HG03175 (cell line): ENCODE measurements at regions not wholly inside any gene's neighbourhood (a gene's known extent, or its start where the extent isn't known, plus 50 kb on each side); places are given as distances from the start of the nearest gene placed in this dataset.

Experiments
- ATAC-seq: cut with Tn5 transposase; IDR thresholded peaks from one replicate; pipeline ENCODE4 v1.9.1; 2021; ENCODE audit warnings: mild to moderate bottlenecking, moderate library complexity; ENCODE audit not compliant: unreplicated experiment

- no peak for ATAC-seq
Measured at GRCh38 chr16:86286991-86287663, 223.2 kb upstream of the FOXF1 start.

- no peak for ATAC-seq
Measured at GRCh38 chr16:86287664-86288201, 222.6 kb upstream of the FOXF1 start.

DNA sequence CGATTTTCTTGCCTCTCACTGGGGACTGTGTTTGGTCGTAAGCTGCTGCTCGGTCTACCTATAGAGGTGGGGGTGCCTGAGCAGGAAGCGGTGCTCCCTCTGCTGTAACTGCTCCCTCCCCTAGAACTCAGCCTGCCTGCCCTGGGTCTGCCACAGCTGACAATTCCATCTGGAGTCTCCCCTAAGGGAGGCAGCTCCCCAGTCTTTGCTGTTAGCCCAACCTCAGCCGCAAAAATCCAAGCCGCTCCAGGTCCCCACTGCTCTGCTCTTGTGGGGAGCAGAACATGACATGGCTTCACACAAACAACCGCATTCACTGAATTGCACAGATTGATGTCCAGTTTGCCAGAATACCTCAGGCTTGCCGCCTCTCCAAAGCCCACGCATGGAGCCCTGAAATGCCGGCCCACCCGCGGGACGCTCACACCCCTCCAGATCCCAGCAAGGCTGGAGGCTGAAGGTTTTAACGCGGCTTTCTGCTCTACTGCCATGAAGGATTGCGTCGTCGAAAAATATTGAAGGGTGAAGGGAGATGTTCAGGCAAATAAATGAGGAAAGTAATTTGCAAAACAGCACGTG is 221.5 kb upstream of the FOXF1 start:
- ATAC-seq, result no peak

GRCh38 chr16:86289304-86289703 is 221.0 kb upstream of the FOXF1 start:
- ATAC-seq, result no peak

GRCh38 chr16:86289907-86290306 is 220.4 kb upstream of the FOXF1 start:
- no peak for ATAC-seq

- no peak for ATAC-seq
Measured at GRCh38 chr16:86291491-86291890, 218.8 kb upstream of the FOXF1 start.

DNA sequence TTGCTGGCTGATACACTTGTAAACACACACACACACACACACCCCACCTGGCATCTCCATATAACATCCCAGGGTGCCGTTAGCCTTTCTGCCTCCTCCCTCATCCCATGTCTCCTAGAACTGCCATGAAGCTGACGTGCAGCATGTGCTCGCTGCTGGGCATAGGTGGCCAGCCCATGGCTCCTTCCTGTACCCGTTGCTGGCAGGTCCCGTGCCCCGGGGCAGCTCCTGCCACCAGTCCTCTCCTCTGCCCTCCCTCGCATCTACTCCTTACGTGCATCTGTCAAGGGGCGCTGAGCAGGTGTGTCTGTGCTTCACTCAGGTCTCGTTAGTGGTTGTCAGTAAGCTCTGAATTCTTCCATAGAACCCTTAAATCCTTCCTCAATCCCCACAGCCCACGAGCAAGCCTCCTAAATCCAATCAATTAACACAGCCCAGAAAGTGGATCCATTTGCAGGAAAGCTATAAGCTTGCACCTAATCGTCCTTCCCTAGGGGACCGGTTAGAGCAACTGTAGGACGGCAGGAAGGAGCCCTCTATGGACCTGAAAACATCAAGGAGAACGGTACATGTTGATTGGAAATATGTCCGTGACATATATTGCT is 218.1 kb upstream of the FOXF1 start:
- ATAC-seq, result no peak

- ATAC-seq, result no peak
Measured at GRCh38 chr16:86292942-86293341, 217.4 kb upstream of the FOXF1 start.

- no peak for ATAC-seq
Measured at GRCh38 chr16:86293906-86294305, 216.4 kb upstream of the FOXF1 start.

- ATAC-seq, result no peak
Measured at GRCh38 chr16:86294535-86295196, 215.7 kb upstream of the FOXF1 start.

- no peak for ATAC-seq
Measured at GRCh38 chr16:86296256-86296655, 214.1 kb upstream of the FOXF1 start.

- no peak for ATAC-seq
Measured at GRCh38 chr16:86297391-86297790, 212.9 kb upstream of the FOXF1 start.

- ATAC-seq, result no peak
Measured at GRCh38 chr16:86297866-86298757, 212.2 kb upstream of the FOXF1 start.

- no peak for ATAC-seq
Measured at GRCh38 chr16:86298758-86299134, 211.6 kb upstream of the FOXF1 start.

- no peak for ATAC-seq
Measured at GRCh38 chr16:86299882-86300610, 210.3 kb upstream of the FOXF1 start.

- no peak for ATAC-seq
Measured at GRCh38 chr16:86300746-86301481, 209.4 kb upstream of the FOXF1 start.

- ATAC-seq, result no peak
Measured at GRCh38 chr16:86302421-86303109, 207.8 kb upstream of the FOXF1 start.

- ATAC-seq, result no peak
Measured at GRCh38 chr16:86303787-86304678, 206.3 kb upstream of the FOXF1 start.
